ENCODE measurements at regions not wholly inside any gene's neighbourhood (a gene's known extent, or its start where the extent isn't known, plus 50 kb on each side); places are given as distances from the start of the nearest gene placed in this dataset.
A peak's percentile ranks its signal among the peaks of the same experiment; 100 is the strongest.
"Not testable (repeated sequence)": the region's sequence is repeated elsewhere in the genome, so short reads cannot be mapped to it uniquely, and the experiment has no call there.

DNA sequence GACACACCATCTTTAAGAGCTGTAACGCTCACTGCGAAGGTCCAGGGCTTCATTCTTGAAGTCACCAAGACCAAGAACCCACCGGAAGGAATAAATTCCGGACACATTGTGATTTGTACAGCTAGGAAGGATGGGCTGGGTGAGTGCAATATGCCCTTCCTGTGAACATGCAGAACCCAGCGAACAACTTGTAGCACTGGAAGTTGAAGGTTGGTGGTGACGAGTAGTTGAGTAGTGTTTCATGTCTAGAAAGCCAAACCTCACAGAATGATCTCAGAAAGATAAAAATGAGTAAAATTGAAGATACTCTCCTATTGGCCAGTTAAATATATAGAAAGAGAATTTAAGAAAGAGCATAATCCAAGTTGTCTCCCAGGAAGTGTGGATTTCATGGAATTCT, 462.2 kb upstream of the CFAP20DC start:
- DNase-seq (ENCODE audit: insufficient read length, low spot score) (no peak), FAIRE-seq (no peak)

- no peak for DNase-seq (ENCODE audit: insufficient read length, low spot score)
- FAIRE-seq, result no peak
Observed at GRCh38 chr3:59510576-59510975, 460.8 kb upstream of the CFAP20DC start.

DNA sequence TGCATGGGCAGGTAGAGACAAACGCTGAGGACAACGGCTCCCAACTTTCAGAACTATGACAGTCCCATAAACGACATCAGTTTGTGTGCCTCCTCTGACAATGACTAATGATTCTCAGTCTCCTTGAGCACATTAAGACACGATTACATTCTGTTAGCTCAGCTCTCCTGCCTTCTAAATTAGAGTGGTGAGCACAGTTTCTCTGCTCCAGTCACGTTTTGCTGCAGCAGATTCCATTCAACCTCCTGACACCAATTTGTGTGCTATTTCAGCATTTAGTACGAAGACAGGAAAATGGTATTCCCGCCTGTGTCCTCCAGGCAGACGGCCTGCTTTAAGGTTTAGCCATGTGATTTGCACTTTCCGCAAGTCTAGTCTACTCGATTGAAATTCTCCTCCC, 458.4 kb upstream of the CFAP20DC start:
- DNase-seq (ENCODE audit: insufficient read length, low spot score) (no peak), FAIRE-seq (no peak)

- DNase-seq (ENCODE audit: insufficient read length, low spot score) (no peak), FAIRE-seq (no peak)
Observed at GRCh38 chr3:59506191-59506590, 456.4 kb upstream of the CFAP20DC start.

- FAIRE-seq, result no peak
- no peak for DNase-seq (ENCODE audit: insufficient read length, low spot score)
Observed at GRCh38 chr3:59503441-59503840, 453.6 kb upstream of the CFAP20DC start.

- FAIRE-seq, result no peak
- peak; percentile 3 for DNase-seq (ENCODE audit: insufficient read length, low spot score)
Observed at GRCh38 chr3:59502806-59503205, 453.0 kb upstream of the CFAP20DC start.

GRCh38 chr3:59499954-59500353, 450.1 kb upstream of the CFAP20DC start:
- DNase-seq (ENCODE audit: insufficient read length, low spot score) (no peak), FAIRE-seq (no peak)

GRCh38 chr3:59499000-59499399, 449.2 kb upstream of the CFAP20DC start:
- no peak for DNase-seq (ENCODE audit: insufficient read length, low spot score)
- FAIRE-seq, result no peak

DNA sequence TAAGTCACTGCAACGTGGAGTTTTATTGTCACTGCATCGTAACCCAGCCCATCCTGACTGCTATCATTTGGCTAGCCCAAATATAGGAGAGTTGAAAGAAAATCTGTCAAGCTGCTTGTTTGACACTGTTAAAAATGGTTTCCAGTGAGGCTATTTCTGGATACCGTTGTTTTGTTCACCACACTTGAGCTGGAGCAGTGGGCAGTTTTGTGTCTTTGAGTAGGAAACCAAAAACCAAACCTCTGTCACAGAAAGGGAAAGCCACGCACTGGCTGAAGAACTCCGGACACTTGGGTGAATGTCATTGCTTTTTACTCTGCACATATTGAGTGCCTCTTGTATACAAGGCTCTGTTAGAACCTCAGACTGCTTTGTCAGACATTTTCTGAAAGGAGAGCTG, 446.4 kb upstream of the CFAP20DC start:
- DNase-seq (ENCODE audit: insufficient read length, low spot score) (no peak), FAIRE-seq (no peak)

DNA sequence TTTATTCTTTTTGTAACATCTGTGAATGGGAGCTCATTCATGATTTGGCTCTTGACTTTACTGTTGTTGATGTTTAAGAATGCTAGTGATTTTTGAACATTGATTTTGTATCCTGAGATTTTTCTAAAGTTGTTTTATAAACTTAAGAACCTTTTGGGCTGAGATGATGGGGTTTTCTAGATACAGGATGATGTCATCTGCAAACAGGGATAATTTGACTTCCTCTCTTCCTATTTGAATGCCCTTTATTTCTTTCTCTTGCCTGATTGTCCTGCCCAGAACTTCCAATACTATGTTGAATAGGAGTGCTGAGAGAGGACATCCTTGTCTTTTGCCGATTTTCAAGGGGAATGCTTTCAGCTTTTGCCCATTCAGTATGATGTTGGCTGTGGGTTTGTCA, 445.1 kb upstream of the CFAP20DC start:
- not testable (repeated sequence) for FAIRE-seq; DNase-seq (ENCODE audit: insufficient read length, low spot score)

GRCh38 chr3:59486520-59486919, 436.7 kb upstream of the CFAP20DC start:
- FAIRE-seq, result no peak
- DNase-seq (ENCODE audit: insufficient read length, low spot score), result no peak

- FAIRE-seq (no peak), DNase-seq (ENCODE audit: insufficient read length, low spot score) (no peak)
Observed at GRCh38 chr3:59483191-59483590, 433.4 kb upstream of the CFAP20DC start.

DNA sequence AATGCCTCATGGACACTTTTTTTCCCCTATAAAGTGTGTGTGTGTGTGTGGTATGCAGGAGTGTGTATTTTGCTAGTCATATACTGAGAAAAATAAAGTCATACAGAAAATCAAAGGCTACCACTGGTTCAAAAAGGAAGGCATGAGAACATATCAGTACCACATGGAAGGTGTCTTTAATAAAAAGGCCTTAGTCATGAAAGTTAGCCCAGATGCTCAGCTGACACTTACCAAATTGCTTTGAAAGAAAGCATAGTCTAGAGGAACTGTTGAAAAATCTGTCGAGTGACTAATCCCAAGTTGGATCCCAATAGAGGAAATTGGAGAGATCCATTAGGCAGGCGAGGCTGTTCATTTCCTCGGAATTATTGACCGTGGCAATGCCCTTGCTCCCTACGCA, 432.9 kb upstream of the CFAP20DC start:
- FAIRE-seq, result no peak
- DNase-seq (ENCODE audit: insufficient read length, low spot score), result no peak

DNA sequence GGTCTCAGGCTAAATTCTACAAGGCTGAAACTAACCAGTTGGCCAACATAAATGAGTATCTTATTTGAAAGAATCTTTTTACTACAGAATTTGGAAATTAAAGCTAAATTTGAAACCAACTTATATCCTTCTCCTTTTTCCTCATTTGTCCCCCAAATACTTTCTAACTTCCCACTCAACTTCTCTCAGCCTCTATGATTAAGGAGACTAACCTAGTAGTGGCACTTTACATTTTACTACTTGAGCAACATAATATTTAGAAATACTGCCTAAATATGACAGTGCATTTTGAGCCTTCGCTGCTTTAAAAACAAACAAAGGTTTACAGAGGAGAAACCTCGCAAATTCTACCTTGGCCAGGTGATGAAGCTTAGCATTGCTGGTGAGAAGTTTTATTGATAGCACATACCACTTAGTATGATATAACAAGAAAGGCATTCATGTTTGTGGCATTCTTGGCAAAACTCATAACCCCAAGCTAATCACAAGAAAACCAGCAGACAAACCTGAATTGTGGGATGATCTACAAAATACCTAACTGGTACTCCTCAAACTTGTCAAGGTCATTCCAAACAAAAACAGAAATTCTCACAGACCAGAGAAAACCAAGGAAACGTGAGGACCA, 432.1 kb upstream of the CFAP20DC start:
- FAIRE-seq (no peak), DNase-seq (ENCODE audit: insufficient read length, low spot score) (no peak)

GRCh38 chr3:59480486-59480995, 430.7 kb upstream of the CFAP20DC start:
- FAIRE-seq (no peak), DNase-seq (ENCODE audit: insufficient read length, low spot score) (no peak)

DNA sequence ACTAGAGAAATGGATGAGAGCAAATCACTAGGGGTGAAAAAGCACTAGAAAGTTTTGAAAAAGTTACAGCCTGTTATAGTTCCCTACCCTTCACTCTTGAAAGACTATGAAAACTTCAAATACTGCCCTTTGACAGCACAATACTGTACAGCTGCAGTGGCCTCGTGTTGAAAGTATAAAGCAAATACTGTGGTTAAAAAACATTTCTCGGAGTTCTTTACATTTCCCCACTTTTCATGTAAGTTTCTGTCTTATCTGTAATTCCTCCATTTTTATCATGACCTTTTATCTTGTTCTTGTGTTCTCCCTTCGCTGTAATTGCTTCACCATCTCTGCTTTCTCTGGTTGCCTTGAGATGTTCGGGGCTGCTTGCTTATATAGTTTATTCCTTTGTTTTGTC, 423.8 kb upstream of the CFAP20DC start:
- no peak for FAIRE-seq
- DNase-seq (ENCODE audit: insufficient read length, low spot score), result no peak

DNA sequence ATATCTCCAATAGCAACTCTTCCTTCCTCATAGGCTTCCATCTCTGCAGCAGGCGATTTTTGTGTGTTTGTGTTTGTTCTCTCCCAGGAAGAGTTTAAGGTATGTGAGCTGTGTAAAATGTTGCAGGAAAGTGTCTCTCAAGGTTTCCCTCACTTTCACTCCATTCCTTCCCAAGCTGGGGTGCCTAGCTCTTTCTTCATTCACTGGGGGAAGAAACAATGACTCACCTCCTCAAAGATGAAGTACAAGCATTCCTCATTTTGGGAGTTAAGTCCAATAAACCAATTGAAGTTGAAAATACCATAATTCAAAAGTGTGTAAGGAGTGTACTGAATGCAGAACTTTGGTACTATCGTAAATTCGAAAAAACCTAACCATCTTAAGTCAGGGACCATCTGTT, 422.7 kb upstream of the CFAP20DC start:
- DNase-seq (ENCODE audit: insufficient read length, low spot score) (no peak), FAIRE-seq (no peak)

- no peak for DNase-seq (ENCODE audit: insufficient read length, low spot score)
- FAIRE-seq, result no peak
Observed at GRCh38 chr3:59469948-59470723, 420.3 kb upstream of the CFAP20DC start.

DNA sequence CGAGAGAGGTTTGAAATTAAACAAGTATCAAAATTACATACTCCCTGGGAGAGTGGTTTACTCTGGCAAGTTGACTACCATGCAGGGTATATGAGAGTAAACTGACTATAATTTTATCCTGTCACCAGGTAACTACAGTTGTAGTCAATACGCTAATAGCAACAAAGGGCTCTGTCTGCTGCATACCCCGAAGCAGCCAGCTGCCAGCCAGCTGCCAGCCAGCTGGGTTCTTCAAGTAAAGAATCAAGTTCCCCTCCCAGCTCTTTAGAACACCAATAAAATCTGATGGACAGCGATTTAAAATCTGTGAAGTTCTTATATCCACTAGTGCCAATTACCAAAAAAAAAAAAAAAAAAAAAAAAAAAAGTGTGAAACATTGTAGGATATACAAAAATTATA, 417.7 kb upstream of the CFAP20DC start:
- no peak for DNase-seq (ENCODE audit: insufficient read length, low spot score)
- FAIRE-seq, result no peak

DNA sequence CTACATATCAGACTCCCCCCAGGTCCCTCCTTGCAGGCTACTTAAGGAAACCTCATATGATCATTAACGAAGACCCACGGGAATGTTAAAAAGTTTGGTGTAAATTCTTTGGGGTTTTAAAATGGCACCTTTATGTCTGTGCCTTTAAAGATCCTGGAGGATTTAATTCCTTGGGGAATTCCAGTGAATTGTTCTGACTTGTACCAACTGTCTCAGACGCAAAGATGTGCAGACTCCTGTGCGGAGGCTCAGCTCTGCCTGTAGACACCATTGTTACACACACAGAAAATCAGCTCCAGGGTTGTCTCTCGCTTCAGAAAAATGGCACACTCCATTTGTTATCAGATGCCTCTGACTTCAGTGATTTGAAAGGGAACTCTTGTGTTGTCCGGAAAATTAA, 414.4 kb upstream of the CFAP20DC start:
- FAIRE-seq (no peak), DNase-seq (ENCODE audit: insufficient read length, low spot score) (no peak)

- no peak for DNase-seq (ENCODE audit: insufficient read length, low spot score)
- FAIRE-seq, result no peak
Observed at GRCh38 chr3:59463253-59463652, 413.4 kb upstream of the CFAP20DC start.

- FAIRE-seq (no peak), DNase-seq (ENCODE audit: insufficient read length, low spot score) (no peak)
Observed at GRCh38 chr3:59460068-59460467, 410.2 kb upstream of the CFAP20DC start.

Data from HTR-8/SVneo (cell line).